ENCODE measurements at regions not wholly inside any gene's neighbourhood (a gene's known extent, or its start where the extent isn't known, plus 50 kb on each side); places are given as distances from the start of the nearest gene placed in this dataset.

GRCh38 chr12:124086299-124086898 is 113.4 kb downstream of the ZNF664 start:
- TF ChIP-seq SMC3 (conservative IDR thresholded peaks at IDR 0.05; ENCODE audit: poor library complexity) (no peak), CTCF (IDR thresholded peaks at IDR 0.05; ENCODE audit: poor library complexity, severe bottlenecking) (no peak), EZH2 (IDR thresholded peaks at IDR 0.05; ENCODE audit: borderline replicate concordance, insufficient read depth, low read length, poor library complexity, severe bottlenecking) (no peak), POLR2AphosphoS5 (IDR thresholded peaks at IDR 0.05) (no peak)

Measured in neural cell (in vitro differentiated cells).